GM06990 (cell line): ENCODE measurements at regions not wholly inside any gene's neighbourhood (a gene's known extent, or its start where the extent isn't known, plus 50 kb on each side); places are given as distances from the start of the nearest gene placed in this dataset.

Experiments used
- DNase-seq: peaks from one replicate; pipeline ENCODE4 v3.0.0-alpha.2; 2011; ENCODE audit not compliant: insufficient read length; ENCODE audit errors: extremely low read depth
- H3K27me3 ChIP-seq: replicated peaks from 2 replicates; pipeline ENCODE4 v1.6.0; 2011; ENCODE audit warnings: low read length; ENCODE audit not compliant: control insufficient read depth, insufficient read depth
- H3K36me3 ChIP-seq: 2 replicates; pipeline ENCODE4 v1.5.1; 2011; ENCODE audit warnings: low read length; ENCODE audit not compliant: control insufficient read depth, insufficient read depth
- H3K4me3 ChIP-seq: replicated peaks from 2 replicates; pipeline ENCODE4 v1.5.1; 2011; ENCODE audit warnings: low read depth, mild to moderate bottlenecking, control low read depth, low read length
- CTCF ChIP-seq: IDR thresholded peaks from 2 replicates; pipeline ENCODE4 v1.5.1; 2011; ENCODE audit warnings: low read length, control low read depth, mild to moderate bottlenecking, inconsistent platforms; ENCODE audit not compliant: insufficient read depth, poor library complexity, severe bottlenecking

- no peak for TF ChIP-seq CTCF
- no peaks in the 10 kb centered on the region; the same call in 1 of the 2 replicates for H3K36me3 ChIP-seq
- no peak overlapping the region for H3K4me3 ChIP-seq
- H3K27me3 ChIP-seq: no peaks in the 10 kb centered on the region
- DNase-seq: no peak
Observed at GRCh38 chr10:123446449-123447156, 219.6 kb upstream of the GPR26 start.

GRCh38 chr10:123449234-123449962 lies 216.8 kb upstream of the GPR26 start:
- H3K4me3 ChIP-seq: no peak overlapping the region
- TF ChIP-seq CTCF: no peak
- no peaks in the 10 kb centered on the region; the same call in 1 of the 2 replicates for H3K36me3 ChIP-seq
- DNase-seq: no peak
- no peaks in the 10 kb centered on the region for H3K27me3 ChIP-seq

- no peaks in the 10 kb centered on the region for H3K27me3 ChIP-seq
- no peak for TF ChIP-seq CTCF
- DNase-seq: no peak
- no peaks in the 10 kb centered on the region; the same call in 1 of the 2 replicates for H3K36me3 ChIP-seq
- H3K4me3 ChIP-seq: no peak overlapping the region
Observed at GRCh38 chr10:123450956-123451605, 215.1 kb upstream of the GPR26 start.

- Histone ChIP-seq H3K36me3 (no peaks in the 10 kb centered on the region; the same call in 1 of the 2 replicates), H3K27me3 (no peaks in the 10 kb centered on the region), H3K4me3 (no peak overlapping the region)
- TF ChIP-seq CTCF: no peak
- no peak for DNase-seq
Observed at GRCh38 chr10:123451618-123452245, 214.4 kb upstream of the GPR26 start.

GRCh38 chr10:123454987-123455386 lies 211.2 kb upstream of the GPR26 start:
- no peak for DNase-seq
- TF ChIP-seq CTCF: no peak
- H3K4me3 ChIP-seq: no peak overlapping the region
- H3K27me3 ChIP-seq: no peaks in the 10 kb centered on the region
- H3K36me3 ChIP-seq: no peaks in the 10 kb centered on the region
